GM19438 (cell line): ENCODE measurements at regions not wholly inside any gene's neighbourhood (a gene's known extent, or its start where the extent isn't known, plus 50 kb on each side); places are given as distances from the start of the nearest gene placed in this dataset.

Source experiments
- ATAC-seq: cut with Tn5 transposase; IDR thresholded peaks from one replicate; pipeline ENCODE4 v1.9.1; 2021; ENCODE audit warnings: low read depth; ENCODE audit not compliant: unreplicated experiment

GRCh38 chr14:96931751-96932150 lies 134.6 kb downstream of the VRK1 start:
- ATAC-seq = no peak

GRCh38 chr14:96934638-96935330 lies 137.6 kb downstream of the VRK1 start:
- no peak for ATAC-seq

- ATAC-seq = no peak
Observed at GRCh38 chr14:96938946-96939345, 141.8 kb downstream of the VRK1 start.

- ATAC-seq = no peak
Observed at GRCh38 chr14:96940009-96940408, 142.8 kb downstream of the VRK1 start.

GRCh38 chr14:96944297-96944696 lies 147.1 kb downstream of the VRK1 start:
- no peak for ATAC-seq

GRCh38 chr14:96945721-96946120 lies 148.5 kb downstream of the VRK1 start:
- no peak for ATAC-seq

- no peak for ATAC-seq
Observed at GRCh38 chr14:96949594-96949993, 152.4 kb downstream of the VRK1 start.

- ATAC-seq = no peak
Observed at GRCh38 chr14:96951511-96951910, 154.3 kb downstream of the VRK1 start.

- no peak for ATAC-seq
Observed at GRCh38 chr14:96953087-96953874, 156.1 kb downstream of the VRK1 start.

- no peak for ATAC-seq
Observed at GRCh38 chr14:96953875-96954185, 156.6 kb downstream of the VRK1 start.

- no peak for ATAC-seq
Observed at GRCh38 chr14:96956464-96957239, 159.5 kb downstream of the VRK1 start.

GRCh38 chr14:96958057-96958456 lies 160.9 kb downstream of the VRK1 start:
- ATAC-seq = no peak

- no peak for ATAC-seq
Observed at GRCh38 chr14:96959992-96960391, 162.8 kb downstream of the VRK1 start.

GRCh38 chr14:96960598-96961116 lies 163.5 kb downstream of the VRK1 start:
- ATAC-seq = no peak

GRCh38 chr14:96961895-96962294 lies 164.7 kb downstream of the VRK1 start:
- no peak for ATAC-seq

- no peak for ATAC-seq
Observed at GRCh38 chr14:96962337-96962736, 165.2 kb downstream of the VRK1 start.

- no peak for ATAC-seq
Observed at GRCh38 chr14:96964726-96965415, 167.7 kb downstream of the VRK1 start.

GRCh38 chr14:96965885-96966595 lies 168.9 kb downstream of the VRK1 start:
- ATAC-seq = no peak

GRCh38 chr14:96975116-96975515 lies 177.9 kb downstream of the VRK1 start:
- ATAC-seq = no peak
